Left forelimb (tissue), 1 donor: ENCODE measurements at regions not wholly inside any gene's neighbourhood (a gene's known extent, or its start where the extent isn't known, plus 50 kb on each side); places are given as distances from the start of the nearest gene placed in this dataset.
"Not testable (repeated sequence)": the region's sequence is repeated elsewhere in the genome, so short reads cannot be mapped to it uniquely, and the experiment has no call there.

Experiments used
- DNase-seq: peaks from one replicate; pipeline ENCODE4 v3.0.0-alpha.2; 2018; ENCODE audit warnings: low spot score

- no peak for DNase-seq
These were observed 343.8 kb upstream of the FRG2C start for GRCh38 chr3:75320369-75320768.

- no peak for DNase-seq
These were observed 343.1 kb upstream of the FRG2C start for GRCh38 chr3:75321060-75321459.

GRCh38 chr3:75323936-75324335 is 340.2 kb upstream of the FRG2C start:
- DNase-seq = not testable (repeated sequence)

- no peak for DNase-seq
These were observed 338.4 kb upstream of the FRG2C start for GRCh38 chr3:75325716-75326115.

- DNase-seq = no peak
These were observed 336.7 kb upstream of the FRG2C start for GRCh38 chr3:75327453-75327852.

- DNase-seq = no peak
These were observed 334.5 kb upstream of the FRG2C start for GRCh38 chr3:75329476-75330097.

GRCh38 chr3:75330446-75330845 is 333.7 kb upstream of the FRG2C start:
- not testable (repeated sequence) for DNase-seq

GRCh38 chr3:75332090-75332489 is 332.0 kb upstream of the FRG2C start:
- not testable (repeated sequence) for DNase-seq

- no peak for DNase-seq
These were observed 331.3 kb upstream of the FRG2C start for GRCh38 chr3:75332794-75333193.

GRCh38 chr3:75334299-75334698 is 329.8 kb upstream of the FRG2C start:
- no peak for DNase-seq

- DNase-seq = no peak
These were observed 326.8 kb upstream of the FRG2C start for GRCh38 chr3:75337226-75337900.

GRCh38 chr3:75338342-75338741 is 325.8 kb upstream of the FRG2C start:
- DNase-seq = no peak

- DNase-seq = no peak
These were observed 322.6 kb upstream of the FRG2C start for GRCh38 chr3:75341324-75342067.

GRCh38 chr3:75342425-75342824 is 321.7 kb upstream of the FRG2C start:
- no peak for DNase-seq

- DNase-seq = not testable (repeated sequence)
These were observed 313.6 kb upstream of the FRG2C start for GRCh38 chr3:75350536-75350935.

GRCh38 chr3:75362086-75362784 is 301.9 kb upstream of the FRG2C start:
- DNase-seq = not testable (repeated sequence)

- not testable (repeated sequence) for DNase-seq
These were observed 291.2 kb upstream of the FRG2C start for GRCh38 chr3:75372964-75373363.

GRCh38 chr3:75379840-75380239 is 284.3 kb upstream of the FRG2C start:
- not testable (repeated sequence) for DNase-seq

GRCh38 chr3:75380276-75380771 is 283.8 kb upstream of the FRG2C start:
- no peak for DNase-seq

GRCh38 chr3:75384016-75384415 is 280.1 kb upstream of the FRG2C start:
- not testable (repeated sequence) for DNase-seq

GRCh38 chr3:75388486-75389124 is 275.5 kb upstream of the FRG2C start:
- DNase-seq = not testable (repeated sequence)

GRCh38 chr3:75393288-75393694 is 270.8 kb upstream of the FRG2C start:
- DNase-seq = not testable (repeated sequence)
